SK-N-SH treated with all-trans-retinoic acid at 6 μM for 48 hours (cell line): ENCODE measurements at regions not wholly inside any gene's neighbourhood (a gene's known extent, or its start where the extent isn't known, plus 50 kb on each side); places are given as distances from the start of the nearest gene placed in this dataset.

ENCODE experiments used
- ATAC-seq: fragments of 200-7000 bp; cut with Tn5 transposase; 3 replicates; pipeline ENCODE4 v1.9.1; 2020; ENCODE audit warnings: mild to moderate bottlenecking, moderate library complexity
- ARNTL ChIP-seq: fragments of 450-650 bp; formaldehyde crosslinking; IDR thresholded peaks from 2 replicates; pipeline ENCODE4 v1.5.0; 2020; ENCODE audit warnings: low read depth, mild to moderate bottlenecking, moderate library complexity, borderline replicate concordance
- BACH2 ChIP-seq: fragments of 250-450 bp; sonication (Bioruptor Pico); IDR thresholded peaks from 2 replicates; pipeline ENCODE4 v1.9.0; 2021; ENCODE audit warnings: mild to moderate bottlenecking, borderline replicate concordance
- CREB5 ChIP-seq: fragments of 250-450 bp; sonication (Bioruptor Pico); IDR thresholded peaks from 2 replicates; pipeline ENCODE4 v1.5.1; 2020; ENCODE audit warnings: low read depth, mild to moderate bottlenecking, moderate library complexity
- CSDC2 ChIP-seq: fragments of 250-450 bp; sonication (Bioruptor Pico); IDR thresholded peaks from 2 replicates; pipeline ENCODE4 v1.5.0; 2020; ENCODE audit warnings: mild to moderate bottlenecking, moderate library complexity
- ESRRG ChIP-seq: fragments of 250-450 bp; sonication (Bioruptor Pico); IDR thresholded peaks from 2 replicates; pipeline ENCODE4 v1.6.1; 2021; ENCODE audit warnings: mild to moderate bottlenecking
- GLIS3 ChIP-seq: fragments of 250-450 bp; sonication (Bioruptor Pico); IDR thresholded peaks from 2 replicates; pipeline ENCODE4 v1.5.0; 2020; ENCODE audit warnings: mild to moderate bottlenecking, moderate library complexity
- ISL1 ChIP-seq: fragments of 250-450 bp; sonication (Bioruptor Pico); IDR thresholded peaks from 2 replicates; pipeline ENCODE4 v2.1.2; 2022; ENCODE audit warnings: mild to moderate bottlenecking, moderate library complexity
- OSR1 ChIP-seq: fragments of 250-450 bp; sonication (Bioruptor Pico); IDR thresholded peaks from 2 replicates; pipeline ENCODE4 v1.8.0; 2022; ENCODE audit warnings: moderate library complexity, mild to moderate bottlenecking, inconsistent platforms
- PATZ1 ChIP-seq: fragments of 250-450 bp; sonication (Bioruptor Pico); IDR thresholded peaks from 2 replicates; pipeline ENCODE4 v1.8.0; 2020; ENCODE audit warnings: mild to moderate bottlenecking, moderate library complexity, borderline replicate concordance
- PPARA ChIP-seq: fragments of 250-450 bp; sonication (Bioruptor Pico); IDR thresholded peaks from 2 replicates; pipeline ENCODE4 v1.5.0; 2020; ENCODE audit warnings: mild to moderate bottlenecking, borderline replicate concordance
- SNAI2 ChIP-seq: fragments of 250-450 bp; sonication (Bioruptor Pico); IDR thresholded peaks from 2 replicates; pipeline ENCODE4 v1.5.0; 2020; ENCODE audit warnings: mild to moderate bottlenecking, moderate library complexity
- TCF4 ChIP-seq: fragments of 250-450 bp; sonication (Bioruptor Pico); IDR thresholded peaks from 2 replicates; pipeline ENCODE4 v1.8.0; 2021; ENCODE audit warnings: mild to moderate bottlenecking, moderate library complexity, borderline replicate concordance
- TOX ChIP-seq: fragments of 250-450 bp; sonication (Bioruptor Pico); IDR thresholded peaks from 2 replicates; pipeline ENCODE4 v1.8.0; 2021; ENCODE audit warnings: mild to moderate bottlenecking, moderate library complexity, borderline replicate concordance
- ZC3H10 ChIP-seq: fragments of 250-450 bp; sonication (Bioruptor Pico); IDR thresholded peaks from 2 replicates; pipeline ENCODE4 v1.5.1; 2021; ENCODE audit warnings: mild to moderate bottlenecking, moderate library complexity
- ZFP3 ChIP-seq: fragments of 250-450 bp; sonication (Bioruptor Pico); IDR thresholded peaks from 2 replicates; pipeline ENCODE4 v1.5.0; 2020; ENCODE audit warnings: mild to moderate bottlenecking, moderate library complexity
- ZFP30 ChIP-seq: fragments of 450-650 bp; formaldehyde crosslinking; IDR thresholded peaks from 2 replicates; pipeline ENCODE4 v1.5.0; 2022; ENCODE audit warnings: mild to moderate bottlenecking, moderate library complexity
- ZNF565 ChIP-seq: fragments of 450-650 bp; formaldehyde crosslinking; conservative IDR thresholded peaks from 2 replicates; pipeline ENCODE4 v1.5.0; 2020; ENCODE audit warnings: low read depth, mild to moderate bottlenecking, moderate library complexity
- TF ChIP-seq, protein P1 (sequence below): fragments of 250-450 bp; sonication (Bioruptor Pico); IDR thresholded peaks from 2 replicates; pipeline ENCODE4 v1.8.0; 2021; ENCODE audit warnings: low read depth, mild to moderate bottlenecking, moderate library complexity, borderline replicate concordance
- TF ChIP-seq, protein P2 (sequence below): fragments of 250-450 bp; sonication (Bioruptor Pico); IDR thresholded peaks from 2 replicates; pipeline ENCODE4 v1.5.0; 2020; ENCODE audit warnings: mild to moderate bottlenecking, moderate library complexity
- TF ChIP-seq, protein P3 (sequence below): fragments of 250-450 bp; sonication (Bioruptor Pico); IDR thresholded peaks from 2 replicates; pipeline ENCODE4 v1.5.1; 2021; ENCODE audit warnings: mild to moderate bottlenecking, moderate library complexity

DNA sequence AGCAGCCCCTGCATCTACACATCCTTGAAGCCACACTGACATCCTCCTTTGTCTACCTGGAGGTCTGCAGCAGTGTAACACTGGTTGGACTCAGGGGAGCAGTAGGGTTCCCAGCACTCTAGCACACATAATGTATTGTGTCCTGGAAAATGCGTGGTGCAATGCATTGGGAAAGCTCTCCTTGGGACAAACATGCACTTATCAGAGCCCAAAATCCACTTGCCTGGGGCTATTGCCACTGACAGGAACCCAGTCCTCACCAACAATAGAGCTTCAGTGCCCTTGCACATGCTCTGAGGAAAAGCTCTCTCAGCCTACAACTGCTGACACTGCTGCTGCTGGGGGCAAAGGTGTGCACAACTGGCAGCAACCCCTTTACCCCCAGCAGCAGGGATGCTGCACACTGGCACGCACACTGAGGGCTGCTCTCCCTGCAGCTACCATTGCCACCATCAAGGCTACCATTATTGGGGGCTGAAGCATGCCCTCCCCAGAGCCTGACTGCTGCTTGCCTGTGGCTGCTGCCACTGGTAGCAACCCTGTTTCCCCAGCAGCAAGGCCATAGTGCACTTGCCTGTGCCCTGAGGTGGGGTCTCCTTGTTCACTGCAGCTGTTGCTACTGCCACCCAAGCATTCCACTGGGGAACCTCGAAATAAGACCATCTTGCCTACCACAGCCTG is 221.9 kb downstream of the SLC38A4 start:
- no peak for ATAC-seq
- TF ChIP-seq CREB5 (CRISPR knock-in tag) (no peak), PATZ1 (CRISPR knock-in tag) (no peak), BACH2 (CRISPR knock-in tag) (no peak), ZFP30 (CRISPR knock-in tag) (no peak), ARNTL (CRISPR knock-in tag) (no peak)
- TF ChIP-seq, protein P1, sequence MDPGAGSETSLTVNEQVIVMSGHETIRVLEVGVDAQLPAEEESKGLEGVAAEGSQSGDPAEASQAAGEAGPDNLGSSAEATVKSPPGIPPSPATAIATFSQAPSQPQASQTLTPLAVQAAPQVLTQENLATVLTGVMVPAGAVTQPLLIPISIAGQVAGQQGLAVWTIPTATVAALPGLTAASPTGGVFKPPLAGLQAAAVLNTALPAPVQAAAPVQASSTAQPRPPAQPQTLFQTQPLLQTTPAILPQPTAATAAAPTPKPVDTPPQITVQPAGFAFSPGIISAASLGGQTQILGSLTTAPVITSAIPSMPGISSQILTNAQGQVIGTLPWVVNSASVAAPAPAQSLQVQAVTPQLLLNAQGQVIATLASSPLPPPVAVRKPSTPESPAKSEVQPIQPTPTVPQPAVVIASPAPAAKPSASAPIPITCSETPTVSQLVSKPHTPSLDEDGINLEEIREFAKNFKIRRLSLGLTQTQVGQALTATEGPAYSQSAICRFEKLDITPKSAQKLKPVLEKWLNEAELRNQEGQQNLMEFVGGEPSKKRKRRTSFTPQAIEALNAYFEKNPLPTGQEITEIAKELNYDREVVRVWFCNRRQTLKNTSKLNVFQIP (CRISPR knock-in tag), result no peak

DNA sequence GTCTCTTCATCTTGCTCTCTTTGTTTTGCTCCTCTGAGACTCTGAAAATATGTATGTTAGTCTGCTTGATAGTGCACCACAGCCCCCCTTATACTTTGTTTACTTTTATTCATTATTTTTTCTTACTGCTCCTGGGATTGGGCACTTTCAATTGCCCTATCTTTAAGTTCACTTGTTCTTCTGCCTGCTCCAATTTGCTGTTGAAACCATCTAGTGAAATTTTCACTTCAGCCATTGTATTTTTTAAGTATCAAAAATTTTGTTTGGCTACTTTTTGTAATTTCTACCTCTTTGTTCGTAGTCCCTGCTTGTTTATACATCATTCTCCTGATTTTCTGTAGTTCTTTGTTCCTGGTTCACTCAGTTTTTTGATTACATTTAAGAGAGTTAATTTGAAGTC is 223.3 kb downstream of the SLC38A4 start:
- no peak for TF ChIP-seq ISL1 (CRISPR knock-in tag)
- no peak for TF ChIP-seq ZNF565
- no peak for TF ChIP-seq ZC3H10 (CRISPR knock-in tag)
- TF ChIP-seq ESRRG (CRISPR knock-in tag), result no peak
- TF ChIP-seq, protein P2, sequence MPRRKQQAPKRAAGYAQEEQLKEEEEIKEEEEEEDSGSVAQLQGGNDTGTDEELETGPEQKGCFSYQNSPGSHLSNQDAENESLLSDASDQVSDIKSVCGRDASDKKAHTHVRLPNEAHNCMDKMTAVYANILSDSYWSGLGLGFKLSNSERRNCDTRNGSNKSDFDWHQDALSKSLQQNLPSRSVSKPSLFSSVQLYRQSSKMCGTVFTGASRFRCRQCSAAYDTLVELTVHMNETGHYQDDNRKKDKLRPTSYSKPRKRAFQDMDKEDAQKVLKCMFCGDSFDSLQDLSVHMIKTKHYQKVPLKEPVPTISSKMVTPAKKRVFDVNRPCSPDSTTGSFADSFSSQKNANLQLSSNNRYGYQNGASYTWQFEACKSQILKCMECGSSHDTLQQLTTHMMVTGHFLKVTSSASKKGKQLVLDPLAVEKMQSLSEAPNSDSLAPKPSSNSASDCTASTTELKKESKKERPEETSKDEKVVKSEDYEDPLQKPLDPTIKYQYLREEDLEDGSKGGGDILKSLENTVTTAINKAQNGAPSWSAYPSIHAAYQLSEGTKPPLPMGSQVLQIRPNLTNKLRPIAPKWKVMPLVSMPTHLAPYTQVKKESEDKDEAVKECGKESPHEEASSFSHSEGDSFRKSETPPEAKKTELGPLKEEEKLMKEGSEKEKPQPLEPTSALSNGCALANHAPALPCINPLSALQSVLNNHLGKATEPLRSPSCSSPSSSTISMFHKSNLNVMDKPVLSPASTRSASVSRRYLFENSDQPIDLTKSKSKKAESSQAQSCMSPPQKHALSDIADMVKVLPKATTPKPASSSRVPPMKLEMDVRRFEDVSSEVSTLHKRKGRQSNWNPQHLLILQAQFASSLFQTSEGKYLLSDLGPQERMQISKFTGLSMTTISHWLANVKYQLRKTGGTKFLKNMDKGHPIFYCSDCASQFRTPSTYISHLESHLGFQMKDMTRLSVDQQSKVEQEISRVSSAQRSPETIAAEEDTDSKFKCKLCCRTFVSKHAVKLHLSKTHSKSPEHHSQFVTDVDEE (CRISPR knock-in tag), result no peak
- no peak for TF ChIP-seq ZFP30 (CRISPR knock-in tag)
- TF ChIP-seq CREB5 (CRISPR knock-in tag), result no peak
- ATAC-seq, result no peak

- no peak for ATAC-seq
- TF ChIP-seq SNAI2 (CRISPR knock-in tag), result no peak
- no peak for TF ChIP-seq CSDC2 (CRISPR knock-in tag)
- TF ChIP-seq, protein P3, sequence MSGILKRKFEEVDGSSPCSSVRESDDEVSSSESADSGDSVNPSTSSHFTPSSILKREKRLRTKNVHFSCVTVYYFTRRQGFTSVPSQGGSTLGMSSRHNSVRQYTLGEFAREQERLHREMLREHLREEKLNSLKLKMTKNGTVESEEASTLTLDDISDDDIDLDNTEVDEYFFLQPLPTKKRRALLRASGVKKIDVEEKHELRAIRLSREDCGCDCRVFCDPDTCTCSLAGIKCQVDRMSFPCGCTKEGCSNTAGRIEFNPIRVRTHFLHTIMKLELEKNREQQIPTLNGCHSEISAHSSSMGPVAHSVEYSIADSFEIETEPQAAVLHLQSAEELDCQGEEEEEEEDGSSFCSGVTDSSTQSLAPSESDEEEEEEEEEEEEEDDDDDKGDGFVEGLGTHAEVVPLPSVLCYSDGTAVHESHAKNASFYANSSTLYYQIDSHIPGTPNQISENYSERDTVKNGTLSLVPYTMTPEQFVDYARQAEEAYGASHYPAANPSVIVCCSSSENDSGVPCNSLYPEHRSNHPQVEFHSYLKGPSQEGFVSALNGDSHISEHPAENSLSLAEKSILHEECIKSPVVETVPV (CRISPR knock-in tag), result no peak
- no peak for TF ChIP-seq ZC3H10 (CRISPR knock-in tag)
- no peak for TF ChIP-seq PATZ1 (CRISPR knock-in tag)
- no peak for TF ChIP-seq TOX
- no peak for TF ChIP-seq OSR1 (CRISPR knock-in tag)
- no peak for TF ChIP-seq ZFP30 (CRISPR knock-in tag)
- TF ChIP-seq ARNTL (CRISPR knock-in tag), result no peak
- TF ChIP-seq BACH2 (CRISPR knock-in tag), result no peak
- TF ChIP-seq CREB5 (CRISPR knock-in tag), result no peak
- no peak for TF ChIP-seq GLIS3 (CRISPR knock-in tag)
- no peak for TF ChIP-seq ESRRG (CRISPR knock-in tag)
- no peak for TF ChIP-seq ZFP3 (CRISPR knock-in tag)
- no peak for TF ChIP-seq ZNF565
- TF ChIP-seq TCF4 (CRISPR knock-in tag), result no peak
- no peak for TF ChIP-seq PPARA (CRISPR knock-in tag)
Observed at GRCh38 chr12:46590991-46591703, 218.6 kb upstream of the SLC38A2 start.
